ENCODE measurements at regions not wholly inside any gene's neighbourhood (a gene's known extent, or its start where the extent isn't known, plus 50 kb on each side); places are given as distances from the start of the nearest gene placed in this dataset.

DNA sequence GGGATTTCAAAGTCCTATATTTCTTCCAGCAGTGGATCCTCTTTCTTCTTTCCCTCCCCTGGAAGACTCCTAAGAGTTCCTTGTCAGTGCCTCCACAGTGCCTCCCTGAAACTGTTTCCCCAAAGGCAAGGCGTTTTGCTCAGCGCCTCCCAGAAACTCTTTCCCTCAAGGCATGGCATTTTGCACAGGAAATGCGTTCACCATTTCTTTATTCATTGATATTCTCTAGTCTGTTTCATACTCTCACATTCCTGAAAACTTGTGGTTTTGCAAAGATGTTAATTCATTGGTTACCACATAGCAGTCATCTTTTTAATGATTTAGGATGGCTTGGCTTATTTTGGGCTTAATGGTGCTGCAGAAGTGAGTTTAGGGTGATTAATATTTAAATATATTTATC lies 177.3 kb upstream of the SLC10A2 start:
- Histone ChIP-seq H3K4me1 (no peaks in the 10 kb centered on the region), H3K27ac (no peak overlapping the region)
- intact Hi-C loops (cut with DNase I; ENCODE audit: low total_unique reads) = no loop called here

DNA sequence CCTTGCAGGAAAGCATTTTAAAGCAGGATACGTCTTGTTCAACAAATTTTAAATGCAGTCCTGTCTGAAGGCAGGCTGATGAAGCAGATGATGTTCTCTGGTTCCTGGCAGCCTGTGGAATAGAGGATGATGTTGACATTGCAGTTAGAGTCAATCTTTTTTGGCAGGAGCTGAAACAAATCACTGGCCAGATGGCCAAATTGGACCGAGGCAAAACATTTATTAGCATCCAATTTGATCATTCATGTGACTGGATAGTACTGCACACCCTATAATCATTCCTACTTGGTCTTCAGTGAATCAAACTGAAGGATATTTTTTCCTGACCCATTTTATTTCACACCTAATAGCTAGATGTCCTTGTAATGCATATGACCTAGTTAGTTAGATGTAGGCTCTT lies 172.2 kb upstream of the SLC10A2 start:
- no peaks in the 10 kb centered on the region for H3K9me3 ChIP-seq
- no peaks in the 10 kb centered on the region for H3K4me1 ChIP-seq
- no peaks in the 10 kb centered on the region for H3K27me3 ChIP-seq
- intact Hi-C loops (cut with DNase I; ENCODE audit: low total_unique reads) = no loop called here
- TF ChIP-seq, protein P1, sequence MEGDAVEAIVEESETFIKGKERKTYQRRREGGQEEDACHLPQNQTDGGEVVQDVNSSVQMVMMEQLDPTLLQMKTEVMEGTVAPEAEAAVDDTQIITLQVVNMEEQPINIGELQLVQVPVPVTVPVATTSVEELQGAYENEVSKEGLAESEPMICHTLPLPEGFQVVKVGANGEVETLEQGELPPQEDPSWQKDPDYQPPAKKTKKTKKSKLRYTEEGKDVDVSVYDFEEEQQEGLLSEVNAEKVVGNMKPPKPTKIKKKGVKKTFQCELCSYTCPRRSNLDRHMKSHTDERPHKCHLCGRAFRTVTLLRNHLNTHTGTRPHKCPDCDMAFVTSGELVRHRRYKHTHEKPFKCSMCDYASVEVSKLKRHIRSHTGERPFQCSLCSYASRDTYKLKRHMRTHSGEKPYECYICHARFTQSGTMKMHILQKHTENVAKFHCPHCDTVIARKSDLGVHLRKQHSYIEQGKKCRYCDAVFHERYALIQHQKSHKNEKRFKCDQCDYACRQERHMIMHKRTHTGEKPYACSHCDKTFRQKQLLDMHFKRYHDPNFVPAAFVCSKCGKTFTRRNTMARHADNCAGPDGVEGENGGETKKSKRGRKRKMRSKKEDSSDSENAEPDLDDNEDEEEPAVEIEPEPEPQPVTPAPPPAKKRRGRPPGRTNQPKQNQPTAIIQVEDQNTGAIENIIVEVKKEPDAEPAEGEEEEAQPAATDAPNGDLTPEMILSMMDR (IDR thresholded peaks at IDR 0.05) = no peak
- TF ChIP-seq POLR2A (IDR thresholded peaks at IDR 0.05) = no peak
- no peaks in the 10 kb centered on the region for H3K36me3 ChIP-seq
- no peak for DNase-seq
- no peak overlapping the region for H3K4me3 ChIP-seq
- no peak overlapping the region for H3K27ac ChIP-seq

More for the DNA sequence above, 177.3 kb upstream of the SLC10A2 start:
- Histone ChIP-seq H3K27me3 (no peaks in the 10 kb centered on the region), H3K36me3 (no peaks in the 10 kb centered on the region), H3K4me3 (no peak overlapping the region), H3K9me3 (no peaks in the 10 kb centered on the region)
- no peak for DNase-seq
- TF ChIP-seq, protein P1 (IDR thresholded peaks at IDR 0.05) = no peak
- no peak for TF ChIP-seq POLR2A (IDR thresholded peaks at IDR 0.05)

DNA sequence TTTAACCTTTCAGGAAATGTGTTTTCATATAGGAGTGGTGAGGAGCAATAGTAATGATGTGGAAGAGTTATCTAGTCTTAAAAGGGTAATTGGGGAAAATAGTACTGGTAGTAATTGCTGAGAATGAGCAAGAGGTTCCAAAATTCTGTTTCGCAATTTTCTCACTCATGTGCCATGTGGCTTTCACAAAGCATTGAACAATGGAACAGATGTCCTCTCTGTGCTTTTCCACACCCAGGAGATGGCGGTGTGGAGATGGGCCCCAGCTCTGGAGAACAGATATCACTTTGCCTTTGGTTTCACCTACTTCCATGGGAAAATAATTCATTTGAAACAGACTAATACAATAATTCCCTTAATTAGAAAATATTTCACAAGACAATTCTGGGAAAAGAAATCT lies 170.0 kb upstream of the SLC10A2 start:
- intact Hi-C loops (cut with DNase I; ENCODE audit: low total_unique reads) = no loop called here
- no peak for TF ChIP-seq POLR2A (IDR thresholded peaks at IDR 0.05)
- TF ChIP-seq, protein P1 (IDR thresholded peaks at IDR 0.05) = no peak
- Histone ChIP-seq H3K36me3 (no peaks in the 10 kb centered on the region), H3K27ac (no peak overlapping the region), H3K9me3 (no peaks in the 10 kb centered on the region), H3K4me1 (no peaks in the 10 kb centered on the region), H3K4me3 (no peak overlapping the region), H3K27me3 (no peaks in the 10 kb centered on the region)
- DNase-seq = no peak

DNA sequence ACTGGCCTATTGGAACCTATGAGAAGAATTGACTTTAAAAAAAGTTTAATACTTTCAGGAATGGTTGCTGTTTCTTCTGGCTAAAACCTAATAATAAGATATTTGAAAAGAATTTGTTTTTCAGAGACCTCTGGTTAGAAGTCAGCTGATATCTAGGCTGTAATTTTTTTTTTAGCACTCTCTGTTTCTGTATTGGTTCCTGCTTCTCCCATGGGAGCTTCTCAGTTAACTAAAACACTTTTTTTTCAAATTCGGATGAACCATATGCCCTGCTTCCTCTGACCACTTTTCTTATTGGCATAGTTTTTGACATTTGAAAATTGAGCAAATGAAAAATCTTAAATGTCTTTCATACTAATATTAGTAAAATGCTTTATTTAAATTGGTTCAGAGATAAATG lies 163.5 kb upstream of the SLC10A2 start:
- Histone ChIP-seq H3K36me3 (no peaks in the 10 kb centered on the region), H3K27me3 (no peaks in the 10 kb centered on the region), H3K4me1 (no peaks in the 10 kb centered on the region), H3K27ac (no peak overlapping the region), H3K9me3 (no peaks in the 10 kb centered on the region), H3K4me3 (no peak overlapping the region)
- DNase-seq = no peak
- TF ChIP-seq, protein P1 (IDR thresholded peaks at IDR 0.05) = no peak
- no peak for TF ChIP-seq POLR2A (IDR thresholded peaks at IDR 0.05)
- intact Hi-C loops (cut with DNase I; ENCODE audit: low total_unique reads) = no loop called here

DNA sequence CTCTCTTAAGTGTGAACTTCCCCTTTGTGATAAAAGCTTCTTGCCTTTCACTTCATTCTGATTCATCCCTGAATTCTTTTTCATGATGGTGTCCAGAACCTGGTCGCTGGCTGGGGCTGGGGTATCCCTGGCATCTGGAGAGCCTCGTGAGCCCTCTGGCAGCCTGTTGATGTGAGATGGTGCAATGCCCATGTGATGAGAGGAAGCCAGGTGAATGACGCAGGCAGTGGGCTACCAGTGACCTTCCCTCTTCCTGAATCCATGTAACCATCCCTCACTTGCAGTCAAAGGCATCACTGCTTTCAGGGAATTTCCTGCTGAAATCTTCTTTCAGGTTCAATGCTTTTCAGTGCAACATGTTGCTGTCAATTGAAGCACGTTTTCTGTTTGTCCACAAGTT lies 158.6 kb upstream of the SLC10A2 start:
- Histone ChIP-seq H3K27me3 (no peaks in the 10 kb centered on the region), H3K9me3 (no peaks in the 10 kb centered on the region), H3K4me1 (no peaks in the 10 kb centered on the region), H3K36me3 (no peaks in the 10 kb centered on the region), H3K4me3 (no peak overlapping the region), H3K27ac (no peak overlapping the region)
- no peak for DNase-seq
- no peak for TF ChIP-seq POLR2A (IDR thresholded peaks at IDR 0.05)
- TF ChIP-seq, protein P1 (IDR thresholded peaks at IDR 0.05) = no peak
- intact Hi-C loops (cut with DNase I; ENCODE audit: low total_unique reads) = no loop called here
